GM18867 (cell line): ENCODE measurements at regions not wholly inside any gene's neighbourhood (a gene's known extent, or its start where the extent isn't known, plus 50 kb on each side); places are given as distances from the start of the nearest gene placed in this dataset.

Source experiments
- ATAC-seq: cut with Tn5 transposase; IDR thresholded peaks from one replicate; pipeline ENCODE4 v1.9.1; 2021; ENCODE audit warnings: mild to moderate bottlenecking, moderate library complexity; ENCODE audit not compliant: unreplicated experiment

DNA sequence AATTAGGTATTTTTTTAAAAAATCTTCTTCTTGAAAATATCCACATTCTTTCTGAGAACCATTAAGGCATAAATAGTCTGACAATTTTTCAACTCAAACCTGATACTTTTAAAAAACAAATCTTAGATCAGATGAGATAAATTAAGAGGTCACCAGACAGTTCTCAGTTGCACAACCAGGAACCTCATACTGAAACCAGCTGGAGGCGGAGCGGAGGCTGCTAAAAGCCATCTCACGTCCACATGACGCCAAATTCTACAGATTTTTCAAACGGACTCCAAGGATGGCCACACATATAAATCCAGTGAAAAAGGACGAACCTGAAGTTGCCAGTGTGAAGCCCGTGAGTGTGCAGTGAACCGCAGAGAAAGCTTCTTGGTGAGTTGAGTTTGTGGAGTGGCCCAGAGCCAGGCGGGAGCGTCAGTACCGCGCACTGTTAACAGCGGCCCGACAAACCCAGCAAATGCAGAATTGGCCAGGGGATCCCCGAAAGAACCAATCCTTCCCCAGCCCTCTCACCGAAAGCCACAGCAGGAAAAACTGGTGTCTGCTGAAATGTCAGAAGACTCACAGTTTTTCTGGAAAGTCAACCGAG is 53.1 kb upstream of the BBS5 start:
- ATAC-seq = no peak

DNA sequence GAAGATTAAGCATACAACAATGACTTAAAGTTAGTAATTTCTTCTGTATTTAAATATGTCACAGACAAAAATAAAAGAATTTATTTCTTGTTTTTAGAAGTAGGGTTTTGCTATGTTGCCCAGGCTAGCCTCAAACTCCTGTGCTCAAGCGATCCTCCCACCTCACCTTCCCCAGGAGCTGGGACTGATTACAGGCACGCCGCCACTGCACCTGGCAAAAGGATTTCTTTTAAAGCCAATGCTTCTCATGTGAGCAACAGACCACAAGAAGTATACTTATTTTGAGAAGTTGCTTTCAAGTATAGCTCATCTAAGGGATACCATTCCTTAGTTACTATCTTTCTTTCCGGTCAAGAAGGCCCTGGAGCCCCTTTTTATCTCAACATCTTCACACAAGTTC is 57.2 kb upstream of the BBS5 start:
- ATAC-seq = no peak

DNA sequence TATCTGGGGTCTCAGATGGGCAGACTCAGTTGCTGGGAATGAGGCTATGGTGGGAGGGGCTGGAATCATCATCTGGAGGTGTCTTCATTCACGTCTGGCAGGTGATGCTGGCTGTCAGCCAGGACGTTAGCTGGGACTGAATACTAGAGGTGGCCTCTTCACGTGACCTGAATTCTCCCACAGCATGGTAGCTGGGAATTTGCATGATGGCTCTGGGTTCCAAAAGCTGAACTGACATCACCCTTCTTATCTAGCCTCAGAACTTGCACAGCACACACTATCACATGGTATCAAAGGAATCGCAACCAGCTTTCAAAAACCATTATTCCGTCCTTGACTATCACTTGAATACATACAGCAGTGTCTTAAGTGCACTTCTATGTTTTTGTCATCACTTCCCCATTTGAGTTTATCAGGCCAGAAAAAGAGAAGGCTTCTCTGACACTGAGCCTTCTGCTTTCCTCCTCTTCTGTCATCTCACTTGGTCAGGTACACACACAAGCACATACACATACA is 53.0 kb upstream of the LRP2 start:
- peak; percentile 42 for ATAC-seq
